ENCODE measurements at regions not wholly inside any gene's neighbourhood (a gene's known extent, or its start where the extent isn't known, plus 50 kb on each side); places are given as distances from the start of the nearest gene placed in this dataset.
"Not testable (repeated sequence)": the region's sequence is repeated elsewhere in the genome, so short reads cannot be mapped to it uniquely, and the experiment has no call there.

DNA sequence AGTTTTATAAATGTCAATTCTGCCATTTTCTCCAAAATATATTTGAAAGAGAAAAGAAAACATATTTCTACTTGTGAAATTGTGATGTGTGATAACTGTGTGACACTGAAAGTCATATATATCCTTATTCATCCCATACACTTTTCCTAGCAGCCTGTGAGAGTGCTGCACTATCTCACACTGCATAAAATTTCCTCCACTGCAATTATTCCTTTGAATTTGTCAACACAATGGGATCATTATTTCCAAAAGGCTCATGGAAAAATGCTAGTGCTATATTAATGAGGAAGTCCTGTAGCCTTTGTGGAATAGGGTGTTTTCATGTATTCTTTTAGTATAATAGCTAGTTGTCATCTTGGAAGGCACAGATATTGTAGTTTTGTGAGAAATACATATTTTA is 504.1 kb downstream of the RPL10L start:
- Mint-ChIP-seq H3K27me3 (no peaks in the 10 kb centered on the region), H3K36me3 (ENCODE audit: low read depth) (no peaks in the 10 kb centered on the region), H3K9me3 (peaks cover 11% of the 10 kb centered on the region), H3K4me3 (no peak overlapping the region), H3K27ac (no peak overlapping the region), H3K4me1 (no peaks in the 10 kb centered on the region)
- no peak for DNase-seq
- ChIA-PET CTCF (no interaction called here), POLR2A (no interaction called here)

- Mint-ChIP-seq H3K9me3 (peaks cover 11% of the 10 kb centered on the region), H3K4me1 (no peaks in the 10 kb centered on the region), H3K4me3 (no peak overlapping the region), H3K27me3 (no peaks in the 10 kb centered on the region), H3K36me3 (ENCODE audit: low read depth) (no peaks in the 10 kb centered on the region), H3K27ac (no peak overlapping the region)
- POLR2A ChIA-PET = no interaction called here
- CTCF ChIA-PET = no interaction called here
- no peak for DNase-seq
Observed at GRCh38 chr14:46147024-46147423, 504.6 kb downstream of the RPL10L start.

- no peaks in the 10 kb centered on the region for H3K27me3 Mint-ChIP-seq
- peaks cover 15% of the 10 kb centered on the region for H3K9me3 Mint-ChIP-seq
- POLR2A ChIA-PET = no interaction called here
Observed at GRCh38 chr14:46140445-46140844, 511.1 kb downstream of the RPL10L start.

DNA sequence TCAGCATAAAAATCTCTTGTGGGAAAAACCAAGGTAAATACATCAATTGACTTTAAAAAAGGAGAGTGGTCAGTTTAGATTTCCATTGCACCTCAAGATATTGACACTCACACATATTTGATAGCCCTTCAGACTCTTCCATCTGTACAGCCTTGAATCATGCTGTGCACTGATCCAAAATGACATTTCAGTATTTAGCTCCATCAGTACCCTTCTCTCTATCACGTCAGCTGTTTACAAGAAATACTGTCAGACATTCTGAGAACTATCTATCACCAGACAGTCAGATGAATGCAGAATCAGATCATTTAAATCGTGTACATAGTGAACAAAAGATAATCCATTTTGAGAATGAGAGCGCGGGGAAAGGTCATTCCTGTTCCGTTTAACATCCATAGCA is 511.9 kb downstream of the RPL10L start:
- peaks cover 18% of the 10 kb centered on the region for H3K9me3 Mint-ChIP-seq
- H3K36me3 Mint-ChIP-seq (ENCODE audit: low read depth) = no peaks in the 10 kb centered on the region
- no peak overlapping the region for H3K27ac Mint-ChIP-seq
- H3K4me3 Mint-ChIP-seq = no peak overlapping the region
- H3K4me1 Mint-ChIP-seq = no peaks in the 10 kb centered on the region
- ChIA-PET POLR2A (no interaction called here), CTCF (no interaction called here)
- no peaks in the 10 kb centered on the region for H3K27me3 Mint-ChIP-seq
- no peak for DNase-seq

More at GRCh38 chr14:46140445-46140844, 511.1 kb downstream of the RPL10L start:
- Mint-ChIP-seq H3K36me3 (ENCODE audit: low read depth) (no peaks in the 10 kb centered on the region), H3K4me3 (no peak overlapping the region), H3K4me1 (no peaks in the 10 kb centered on the region), H3K27ac (no peak overlapping the region)
- no peak for DNase-seq
- CTCF ChIA-PET = no interaction called here

GRCh38 chr14:46137786-46138185 is 513.8 kb downstream of the RPL10L start:
- Mint-ChIP-seq H3K27ac (no peak overlapping the region), H3K27me3 (no peaks in the 10 kb centered on the region), H3K4me3 (no peak overlapping the region), H3K9me3 (peaks cover 23% of the 10 kb centered on the region), H3K4me1 (no peaks in the 10 kb centered on the region), H3K36me3 (ENCODE audit: low read depth) (no peaks in the 10 kb centered on the region)
- CTCF ChIA-PET = no interaction called here
- DNase-seq = no peak
- POLR2A ChIA-PET = no interaction called here

DNA sequence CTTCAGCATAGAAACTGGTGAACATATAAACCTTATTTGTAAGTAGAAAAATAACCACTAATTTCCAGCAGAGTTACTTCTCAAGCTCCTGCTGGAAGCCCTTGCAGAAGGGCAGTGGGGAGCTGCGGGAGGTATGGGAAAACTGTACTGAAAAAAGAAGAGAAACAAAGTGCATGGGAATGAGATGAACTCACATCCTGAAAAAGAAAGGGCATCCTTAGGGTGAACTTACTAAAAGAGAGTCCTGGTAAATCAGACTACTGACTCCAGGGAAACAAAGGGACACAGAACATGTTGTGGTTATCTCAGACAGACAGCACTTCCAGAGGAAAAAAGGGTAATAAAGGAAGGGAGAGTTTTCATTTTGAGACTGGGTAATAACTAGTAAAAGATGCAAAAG is 515.1 kb downstream of the RPL10L start:
- no peaks in the 10 kb centered on the region for H3K4me1 Mint-ChIP-seq
- no peak overlapping the region for H3K4me3 Mint-ChIP-seq
- no peaks in the 10 kb centered on the region for H3K27me3 Mint-ChIP-seq
- CTCF ChIA-PET = no interaction called here
- POLR2A ChIA-PET = no interaction called here
- DNase-seq = no peak
- H3K36me3 Mint-ChIP-seq (ENCODE audit: low read depth) = no peaks in the 10 kb centered on the region
- no peak overlapping the region for H3K27ac Mint-ChIP-seq
- H3K9me3 Mint-ChIP-seq = peaks cover 20% of the 10 kb centered on the region

GRCh38 chr14:46108228-46108627 is 543.4 kb downstream of the RPL10L start:
- Mint-ChIP-seq H3K9me3 (peaks cover 32% of the 10 kb centered on the region), H3K4me3 (no peak overlapping the region), H3K36me3 (ENCODE audit: low read depth) (no peaks in the 10 kb centered on the region), H3K27ac (no peak overlapping the region), H3K27me3 (no peaks in the 10 kb centered on the region), H3K4me1 (no peaks in the 10 kb centered on the region)
- CTCF ChIA-PET = no interaction called here
- DNase-seq = no peak
- POLR2A ChIA-PET = no interaction called here

- H3K9me3 Mint-ChIP-seq; POLR2A ChIA-PET; H3K27me3 Mint-ChIP-seq; H3K4me1 Mint-ChIP-seq; H3K36me3 Mint-ChIP-seq (ENCODE audit: low read depth); H3K27ac Mint-ChIP-seq; DNase-seq; H3K4me3 Mint-ChIP-seq; CTCF ChIA-PET: not testable (repeated sequence)
Observed at GRCh38 chr14:46100901-46101300, 550.7 kb downstream of the RPL10L start.

DNA sequence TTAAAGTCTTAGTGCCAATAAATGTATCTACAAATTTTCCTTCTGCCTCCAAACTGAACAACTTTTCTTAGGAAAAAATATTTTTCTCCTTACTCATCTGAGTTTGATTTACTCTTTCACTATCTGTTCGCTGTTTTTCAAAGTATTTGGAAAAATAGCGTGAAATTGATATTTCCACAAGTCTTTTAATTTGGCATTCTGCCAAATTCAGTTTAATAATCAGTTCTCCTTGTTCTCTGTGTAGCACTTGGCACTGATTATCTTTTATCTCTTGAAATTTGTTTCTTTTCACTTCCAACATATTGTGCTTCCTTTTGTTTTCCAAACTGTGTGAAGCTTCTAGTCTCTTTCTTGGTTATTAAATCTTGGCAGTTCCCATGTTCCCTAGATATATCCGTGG is 559.8 kb downstream of the RPL10L start:
- Mint-ChIP-seq H3K4me3 (no peak overlapping the region), H3K9me3 (peaks cover 8% of the 10 kb centered on the region), H3K27me3 (no peaks in the 10 kb centered on the region), H3K4me1 (no peaks in the 10 kb centered on the region), H3K36me3 (ENCODE audit: low read depth) (no peaks in the 10 kb centered on the region), H3K27ac (no peak overlapping the region)
- no peak for DNase-seq
- CTCF ChIA-PET = no interaction called here
- POLR2A ChIA-PET = no interaction called here

- H3K4me3 Mint-ChIP-seq = no peak overlapping the region
- H3K4me1 Mint-ChIP-seq = no peaks in the 10 kb centered on the region
- no peak overlapping the region for H3K27ac Mint-ChIP-seq
- H3K36me3 Mint-ChIP-seq (ENCODE audit: low read depth) = no peaks in the 10 kb centered on the region
- no peak for DNase-seq
- H3K27me3 Mint-ChIP-seq = no peaks in the 10 kb centered on the region
- POLR2A ChIA-PET = no interaction called here
- CTCF ChIA-PET = no interaction called here
- peaks cover 7% of the 10 kb centered on the region for H3K9me3 Mint-ChIP-seq
Observed at GRCh38 chr14:46087604-46088003, 564.0 kb downstream of the RPL10L start.

GRCh38 chr14:46074061-46074460 is 577.5 kb downstream of the RPL10L start:
- Mint-ChIP-seq H3K4me1 (no peaks in the 10 kb centered on the region), H3K4me3 (no peak overlapping the region), H3K27me3 (no peaks in the 10 kb centered on the region), H3K27ac (no peak overlapping the region), H3K36me3 (ENCODE audit: low read depth) (no peaks in the 10 kb centered on the region), H3K9me3 (no peaks in the 10 kb centered on the region)
- DNase-seq = no peak
- CTCF ChIA-PET = no interaction called here
- POLR2A ChIA-PET = no interaction called here

GRCh38 chr14:46063872-46064271 is 587.7 kb downstream of the RPL10L start:
- H3K4me1 Mint-ChIP-seq = no peaks in the 10 kb centered on the region
- peaks cover 5% of the 10 kb centered on the region for H3K9me3 Mint-ChIP-seq
- H3K27me3 Mint-ChIP-seq = no peaks in the 10 kb centered on the region
- ChIA-PET POLR2A (no interaction called here), CTCF (no interaction called here)
- no peak for DNase-seq
- H3K27ac Mint-ChIP-seq = no peak overlapping the region
- H3K36me3 Mint-ChIP-seq (ENCODE audit: low read depth) = no peaks in the 10 kb centered on the region
- H3K4me3 Mint-ChIP-seq = no peak overlapping the region

GRCh38 chr14:46058964-46059563 is 592.5 kb downstream of the RPL10L start:
- POLR2A ChIA-PET = no interaction called here
- H3K27ac Mint-ChIP-seq = no peak overlapping the region
- H3K27me3 Mint-ChIP-seq = no peaks in the 10 kb centered on the region
- H3K9me3 Mint-ChIP-seq = no peaks in the 10 kb centered on the region
- CTCF ChIA-PET = no interaction called here
- H3K4me3 Mint-ChIP-seq = no peak overlapping the region
- no peaks in the 10 kb centered on the region for H3K4me1 Mint-ChIP-seq
- H3K36me3 Mint-ChIP-seq (ENCODE audit: low read depth) = no peaks in the 10 kb centered on the region
- no peak for DNase-seq

DNA sequence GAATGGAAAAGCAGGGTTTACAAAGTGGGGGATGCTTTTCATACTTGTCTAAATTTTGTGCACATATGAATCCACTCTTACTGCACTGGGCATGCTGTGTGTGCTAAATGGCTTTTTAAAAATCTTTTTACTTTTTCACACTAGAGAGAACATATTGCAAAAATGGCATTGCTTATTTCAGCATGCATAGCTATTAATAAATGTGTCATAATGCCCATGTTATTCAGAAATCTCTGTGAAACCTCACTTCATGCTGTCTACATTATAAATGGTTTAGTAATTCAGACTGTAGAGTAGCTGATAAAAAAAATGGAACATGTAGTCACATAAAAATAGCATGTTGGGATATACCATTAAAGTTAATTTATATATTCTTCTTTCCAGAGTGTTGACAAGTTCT is 593.8 kb downstream of the RPL10L start:
- CTCF ChIA-PET = no interaction called here
- POLR2A ChIA-PET = no interaction called here
- no peak overlapping the region for H3K27ac Mint-ChIP-seq
- no peaks in the 10 kb centered on the region for H3K4me1 Mint-ChIP-seq
- no peak for DNase-seq
- no peaks in the 10 kb centered on the region for H3K36me3 Mint-ChIP-seq (ENCODE audit: low read depth)
- no peak overlapping the region for H3K4me3 Mint-ChIP-seq
- no peaks in the 10 kb centered on the region for H3K9me3 Mint-ChIP-seq
- H3K27me3 Mint-ChIP-seq = no peaks in the 10 kb centered on the region

- CTCF ChIA-PET = no interaction called here
- Mint-ChIP-seq H3K36me3 (ENCODE audit: low read depth) (no peaks in the 10 kb centered on the region), H3K9me3 (peaks cover 2% of the 10 kb centered on the region), H3K4me3 (no peak overlapping the region), H3K27me3 (no peaks in the 10 kb centered on the region), H3K4me1 (no peaks in the 10 kb centered on the region), H3K27ac (no peak overlapping the region)
- POLR2A ChIA-PET = no interaction called here
- DNase-seq = no peak
Observed at GRCh38 chr14:46054526-46054925, 597.1 kb downstream of the RPL10L start.

All from activated CD4-positive, alpha-beta memory T cell treated with anti-CD3 and anti-CD28 coated beads, Interleukin-2, amount 10 ng/mL, durations not matched to agents 7 days and 5 days (primary cell).